K562 (cell line): ENCODE measurements at regions not wholly inside any gene's neighbourhood (a gene's known extent, or its start where the extent isn't known, plus 50 kb on each side); places are given as distances from the start of the nearest gene placed in this dataset.

Experiments used
- ATAC-seq: fragments of 200-7000 bp; cut with Tn5 transposase; 3 replicates; pipeline ENCODE4 v1.9.1; 2020; ENCODE audit warnings: moderate library complexity
- BruUV-seq: library from RNA; stranded (reverse); fragments of 400-500 nt; replicated peaks from 2 replicates; lab custom pipeline; 2021; lab: Mats Ljungman, UMichigan
- CTCF ChIA-PET: fragments of 300-600 bp; formaldehyde crosslinking; extraction: SDS; loops from one replicate; lab custom pipeline; 2021; ENCODE audit warnings: low intra/inter-chr PET ratio; lab: Yijun Ruan, JAX
- POLR2A ChIA-PET: fragments of 300-600, 350-650 bp; sonication (Branson Sonifier 250); formaldehyde crosslinking; extraction: SDS; loops from one replicate; lab custom pipeline; 2021; ENCODE audit warnings: antibody characterized with exemption, inconsistent platforms; lab: Yijun Ruan, JAX
- DNase-seq, 4 experiments: peaks; one replicate each; pipeline versions ENCODE4 v3.0.0 to v3.0.0-alpha.2; 2011 to 2018; ENCODE audit warnings: low spot score in 3 of 4, mixed read lengths in 3 of 4; ENCODE audit errors: extremely low read depth in 1 of 4
- FAIRE-seq: peaks from 2 replicates; lab custom pipeline; 2011; peaks lifted over from hg19 to GRCh38; lab: Jason Lieb, UNC
- H2AFZ ChIP-seq: 2 replicates; pipeline ENCODE4 v1.6.0; 2011; ENCODE audit warnings: low read depth, low read length, control low read depth, inconsistent platforms
- H3K27ac ChIP-seq: fragments of 200-600 bp; 3 replicates; pipeline ENCODE4 v1.8.0; 2011; ENCODE audit warnings: low read depth, mild to moderate bottlenecking, control low read depth, inconsistent platforms, low read length, moderate library complexity, mixed read lengths; ENCODE audit errors: extremely low read depth
- H3K27me3 ChIP-seq, 2 experiments: fragments of 300-600 bp in 1 of 2; 2 replicates in 1 of 2; 3 replicates in 1 of 2; pipeline versions ENCODE4 v1.6.0 to v1.8.0; 2011; ENCODE audit warnings: inconsistent platforms in 2 of 2, low read length in 2 of 2, mild to moderate bottlenecking in 1 of 2, mixed read lengths in 1 of 2, moderate library complexity in 1 of 2; ENCODE audit not compliant: control insufficient read depth in 2 of 2, insufficient read depth in 2 of 2
- H3K36me3 ChIP-seq: fragments of 300-600 bp; 3 replicates; pipeline ENCODE4 v1.8.0; 2011; ENCODE audit warnings: mild to moderate bottlenecking, low read length, inconsistent platforms; ENCODE audit not compliant: control insufficient read depth, insufficient read depth
- H3K4me1 ChIP-seq, 2 experiments: fragments of 200-600 bp in 1 of 2; replicated peaks in 1 of 2; 2 replicates in 1 of 2; 3 replicates in 1 of 2; pipeline versions ENCODE4 v1.5.1 to v1.8.0; 2011; ENCODE audit warnings: inconsistent platforms in 2 of 2, low read length in 2 of 2, mild to moderate bottlenecking in 1 of 2, mixed read lengths in 1 of 2, moderate library complexity in 1 of 2; ENCODE audit not compliant: control insufficient read depth in 2 of 2, insufficient read depth in 2 of 2
- H3K4me2 ChIP-seq: 2 replicates; pipeline ENCODE4 v1.6.1; 2011; ENCODE audit warnings: low read length, control low read depth, inconsistent platforms, mixed read lengths; ENCODE audit not compliant: insufficient read depth
- H3K4me3 ChIP-seq: fragments of 200-600 bp; sonication (generic), shearing (Covaris generic); 2 replicates; pipeline ENCODE4 v1.5.1; 2016; ENCODE audit warnings: control low read depth, inconsistent platforms
- H3K79me2 ChIP-seq: fragments of 200-600 bp; 3 replicates; pipeline ENCODE4 v1.8.0; 2011; ENCODE audit warnings: low read length, inconsistent platforms; ENCODE audit not compliant: control insufficient read depth, insufficient read depth
- H3K9ac ChIP-seq, 2 experiments: 2 replicates each; pipeline versions ENCODE4 v1.6.0 to v1.6.1; 2011; ENCODE audit warnings: low read depth in 2 of 2, low read length in 2 of 2, control low read depth in 1 of 2, inconsistent platforms in 1 of 2, mild to moderate bottlenecking in 1 of 2, mixed read lengths in 1 of 2; ENCODE audit not compliant: insufficient read depth in 1 of 2
- H3K9me1 ChIP-seq: one replicate; pipeline ENCODE4 v1.6.0; 2011; ENCODE audit warnings: inconsistent platforms, mild to moderate bottlenecking, low read length, moderate library complexity; ENCODE audit not compliant: control insufficient read depth, insufficient read depth
- H3K9me3 ChIP-seq: replicated peaks from 2 replicates; pipeline ENCODE4 v1.5.1; 2011; ENCODE audit warnings: low read depth, low read length, inconsistent platforms; ENCODE audit not compliant: control insufficient read depth, insufficient read depth
- H4K20me1 ChIP-seq: replicated peaks from 2 replicates; pipeline ENCODE4 v1.6.1; 2011; ENCODE audit warnings: low read length, inconsistent platforms, mixed read lengths; ENCODE audit not compliant: control insufficient read depth, insufficient read depth
- FOXK2 ChIP-seq, 2 experiments: fragments of 450-650 bp; IDR thresholded peaks in 1 of 2; conservative IDR thresholded peaks in 1 of 2; 2 replicates each; pipeline ENCODE4 v1.6.1; 2016; ENCODE audit warnings: low read depth in 2 of 2, mild to moderate bottlenecking in 1 of 2
- HMBOX1 ChIP-seq: sonication (generic); IDR thresholded peaks from 2 replicates; pipeline ENCODE4 v1.6.1; 2016
- MAZ ChIP-seq, 2 experiments: fragments of 450-650 bp in 1 of 2; sonication (generic) in 1 of 2; formaldehyde crosslinking; IDR thresholded peaks in 1 of 2; conservative IDR thresholded peaks in 1 of 2; 2 replicates each; pipeline versions ENCODE4 v1.4.0 to v1.5.0; 2020; ENCODE audit warnings: mild to moderate bottlenecking in 1 of 2, missing genetic modification reagents in 1 of 2
- RAD21 ChIP-seq, 2 experiments: fragments of 250-450 bp in 1 of 2; fragments of 450-650 bp in 1 of 2; sonication (Bioruptor Pico) in 1 of 2; formaldehyde crosslinking in 1 of 2; IDR thresholded peaks in 1 of 2; conservative IDR thresholded peaks in 1 of 2; 2 replicates each; pipeline versions ENCODE4 v1.4.0 to v1.8.0; 2020 to 2022; ENCODE audit warnings: mild to moderate bottlenecking in 2 of 2, moderate library complexity in 1 of 2
- SP2 ChIP-seq: IDR thresholded peaks from 2 replicates; pipeline ENCODE4 v1.6.1; 2011; ENCODE audit warnings: mild to moderate bottlenecking, low read depth, low read length, moderate library complexity; ENCODE audit not compliant: poor library complexity, severe bottlenecking; ENCODE audit errors: extremely low read depth
- STAT5A ChIP-seq: IDR thresholded peaks from 2 replicates; pipeline ENCODE4 v1.6.1; 2012; ENCODE audit warnings: low read length, inconsistent platforms, borderline replicate concordance
- TAL1 ChIP-seq: fragments of 450-650 bp; IDR thresholded peaks from 2 replicates; pipeline ENCODE4 v1.6.1; 2016; ENCODE audit warnings: mild to moderate bottlenecking
- WGBS: fragments of 100-300 bp; shearing (Covaris generic); methylation state at CpG from one replicate; pipeline ENCODE4 v1.1.6; 2016; ENCODE audit warnings: low coverage, mixed read lengths; ENCODE audit not compliant: insufficient coverage; ENCODE audit errors: missing lambda C conversion rate; 5-methylcytosine and 5-hydroxymethylcytosine counted together
- in situ Hi-C: fragments of 300-500 bp; cut with MboI; formaldehyde crosslinking; loops from 4 replicates; pipeline ENCODE4 v1.15.0; 2018; ENCODE audit warnings: inconsistent platforms, mixed read lengths
- intact Hi-C: fragments of 100-400 bp; cut with micrococcal nuclease; formaldehyde crosslinking; loops from 2 replicates; pipeline ENCODE4 v1.14.2; 2022
- TF ChIP-seq, protein P1 (sequence below): fragments of 450-650 bp; formaldehyde crosslinking; IDR thresholded peaks from 2 replicates; pipeline ENCODE4 v1.4.0; 2020; ENCODE audit warnings: mild to moderate bottlenecking, mixed read lengths
- TF ChIP-seq, protein P2 (sequence below): sonication (generic); formaldehyde crosslinking; IDR thresholded peaks from 2 replicates; pipeline ENCODE4 v1.5.0; 2020; ENCODE audit warnings: missing genetic modification reagents
- TF ChIP-seq, protein P3 (sequence below), 2 experiments: IDR thresholded peaks in 1 of 2; conservative IDR thresholded peaks in 1 of 2; 2 replicates each; pipeline ENCODE4 v1.6.1; 2016; ENCODE audit warnings: low read depth in 2 of 2, mild to moderate bottlenecking in 1 of 2, missing compliant biosample characterization in 1 of 2, missing genetic modification characterization in 1 of 2, moderate library complexity in 1 of 2

- TF ChIP-seq, protein P1, sequence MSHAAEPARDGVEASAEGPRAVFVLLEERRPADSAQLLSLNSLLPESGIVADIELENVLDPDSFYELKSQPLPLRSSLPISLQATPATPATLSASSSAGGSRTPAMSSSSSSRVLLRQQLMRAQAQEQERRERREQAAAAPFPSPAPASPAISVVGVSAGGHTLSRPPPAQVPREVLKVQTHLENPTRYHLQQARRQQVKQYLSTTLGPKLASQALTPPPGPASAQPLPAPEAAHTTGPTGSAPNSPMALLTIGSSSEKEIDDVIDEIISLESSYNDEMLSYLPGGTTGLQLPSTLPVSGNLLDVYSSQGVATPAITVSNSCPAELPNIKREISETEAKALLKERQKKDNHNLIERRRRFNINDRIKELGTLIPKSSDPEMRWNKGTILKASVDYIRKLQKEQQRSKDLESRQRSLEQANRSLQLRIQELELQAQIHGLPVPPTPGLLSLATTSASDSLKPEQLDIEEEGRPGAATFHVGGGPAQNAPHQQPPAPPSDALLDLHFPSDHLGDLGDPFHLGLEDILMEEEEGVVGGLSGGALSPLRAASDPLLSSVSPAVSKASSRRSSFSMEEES (CRISPR knock-in tag), result peak; percentile 41
- TF ChIP-seq, protein P2, sequence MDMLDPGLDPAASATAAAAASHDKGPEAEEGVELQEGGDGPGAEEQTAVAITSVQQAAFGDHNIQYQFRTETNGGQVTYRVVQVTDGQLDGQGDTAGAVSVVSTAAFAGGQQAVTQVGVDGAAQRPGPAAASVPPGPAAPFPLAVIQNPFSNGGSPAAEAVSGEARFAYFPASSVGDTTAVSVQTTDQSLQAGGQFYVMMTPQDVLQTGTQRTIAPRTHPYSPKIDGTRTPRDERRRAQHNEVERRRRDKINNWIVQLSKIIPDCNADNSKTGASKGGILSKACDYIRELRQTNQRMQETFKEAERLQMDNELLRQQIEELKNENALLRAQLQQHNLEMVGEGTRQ (CRISPR knock-in tag), result peak; percentile 72
- TF ChIP-seq TAL1, result no peak
- no peak for TF ChIP-seq STAT5A
These were observed 468.1 kb upstream of the FANCL start (continued) for GRCh38 chr2:58709274-58709673.

DNA sequence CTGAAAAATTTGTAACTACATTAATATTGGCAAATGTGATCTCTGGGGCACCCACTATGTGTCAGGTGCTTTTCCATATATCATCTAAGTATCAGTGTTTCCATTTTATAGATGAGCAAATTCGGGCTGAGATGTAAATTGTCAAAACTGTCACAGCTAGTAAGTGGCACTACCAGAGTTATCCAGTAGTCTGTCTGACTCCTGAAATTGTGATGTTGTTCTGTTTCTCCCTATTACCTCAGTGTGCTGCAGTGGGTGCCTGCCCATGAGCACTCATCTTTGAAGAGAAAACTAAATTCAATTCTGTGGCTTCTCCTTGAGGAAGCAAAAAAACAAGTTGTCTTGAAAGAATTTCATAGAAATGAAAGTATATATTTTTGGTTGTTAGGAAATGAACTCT, 467.4 kb upstream of the FANCL start:
- FAIRE-seq (no peak), ATAC-seq (peak; percentile 75), DNase-seq (peak; percentile 15 to 43 (median 29))
- in situ Hi-C loops (no loop called here), intact Hi-C loops (loop anchor here (2.0 kb wide), 1 partner anchor 42 kb away; no protein-coding TSS in a partner anchor)
- Histone ChIP-seq H3K36me3 (no peaks in the 10 kb centered on the region), H3K4me1 (peaks cover 3 to 31% of the 10 kb centered on the region in 2 experiments; a peak in 4 of 5 replicates), H3K9me1 (no peaks in the 10 kb centered on the region), H3K27ac (peak overlapping the region; percentile 11; the same call in 1 of the 3 replicates), H3K4me2 (no peak overlapping the region), H3K27me3 (no peaks in the 10 kb centered on the region), H3K9me3 (no peaks in the 10 kb centered on the region), H3K79me2 (no peaks in the 10 kb centered on the region), H3K4me3 (no peak overlapping the region), H3K9ac (no peak overlapping the region), H4K20me1 (no peaks in the 10 kb centered on the region), H2AFZ (peak overlapping the region; percentile 90)
- no TSS peak for BruUV-seq
- WGBS, result 15% methylated on average over 1 of the region's 1 CpG
- ChIA-PET CTCF (no interaction called here), POLR2A (interaction anchor here (1.3 to 1.5 kb wide), 2 partner anchors 12 to 23 kb away, joined by 3 to 5 read pairs; no protein-coding TSS in a partner anchor)
- TF ChIP-seq MAZ (CRISPR knock-in tag; conservative IDR thresholded peaks at IDR 0.05 in 1 of 2, IDR thresholded peaks at IDR 0.05 in 1 of 2), result 0 out of 4 replicates have a peak, but pooled peaks of 1 of the 2 experiments have one; percentile 17
- TF ChIP-seq, protein P3, sequence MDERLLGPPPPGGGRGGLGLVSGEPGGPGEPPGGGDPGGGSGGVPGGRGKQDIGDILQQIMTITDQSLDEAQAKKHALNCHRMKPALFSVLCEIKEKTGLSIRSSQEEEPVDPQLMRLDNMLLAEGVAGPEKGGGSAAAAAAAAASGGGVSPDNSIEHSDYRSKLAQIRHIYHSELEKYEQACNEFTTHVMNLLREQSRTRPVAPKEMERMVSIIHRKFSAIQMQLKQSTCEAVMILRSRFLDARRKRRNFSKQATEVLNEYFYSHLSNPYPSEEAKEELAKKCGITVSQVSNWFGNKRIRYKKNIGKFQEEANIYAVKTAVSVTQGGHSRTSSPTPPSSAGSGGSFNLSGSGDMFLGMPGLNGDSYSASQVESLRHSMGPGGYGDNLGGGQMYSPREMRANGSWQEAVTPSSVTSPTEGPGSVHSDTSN (CRISPR knock-in tag; IDR thresholded peaks at IDR 0.05; ENCODE audit: low read depth), result no peak
- TF ChIP-seq, protein P3 (tag; conservative IDR thresholded peaks at IDR 0.05; ENCODE audit: low read depth), result peak; percentile 41; the same call in 1 of the 2 replicates
- peak; percentile 27; the same call in 1 of the 2 replicates for TF ChIP-seq HMBOX1
- no peak for TF ChIP-seq SP2
- TF ChIP-seq RAD21 (CRISPR knock-in tag; conservative IDR thresholded peaks at IDR 0.05 in 1 of 2, IDR thresholded peaks at IDR 0.05 in 1 of 2), result peak in 1 of 2 experiments; percentile 34; a peak in 1 of 4 replicates
- no peak for TF ChIP-seq FOXK2 (conservative IDR thresholded peaks at IDR 0.05 in 1 of 2, IDR thresholded peaks at IDR 0.05 in 1 of 2; ENCODE audit: low read depth in 2 of 2)
